NCI-H187 (cell line): ENCODE measurements at regions not wholly inside any gene's neighbourhood (a gene's known extent, or its start where the extent isn't known, plus 50 kb on each side); places are given as distances from the start of the nearest gene placed in this dataset.
"Not testable (repeated sequence)": the region's sequence is repeated elsewhere in the genome, so short reads cannot be mapped to it uniquely, and the experiment has no call there.

Experiments used
- DNase-seq, 2 experiments: peaks; one replicate each; lab custom pipeline; 2025; lab: John Stamatoyannopoulos, UW

- DNase-seq, result no peak
Measured at GRCh38 chr7:130849604-130850003, 115.6 kb upstream of the KLF14 start.

DNA sequence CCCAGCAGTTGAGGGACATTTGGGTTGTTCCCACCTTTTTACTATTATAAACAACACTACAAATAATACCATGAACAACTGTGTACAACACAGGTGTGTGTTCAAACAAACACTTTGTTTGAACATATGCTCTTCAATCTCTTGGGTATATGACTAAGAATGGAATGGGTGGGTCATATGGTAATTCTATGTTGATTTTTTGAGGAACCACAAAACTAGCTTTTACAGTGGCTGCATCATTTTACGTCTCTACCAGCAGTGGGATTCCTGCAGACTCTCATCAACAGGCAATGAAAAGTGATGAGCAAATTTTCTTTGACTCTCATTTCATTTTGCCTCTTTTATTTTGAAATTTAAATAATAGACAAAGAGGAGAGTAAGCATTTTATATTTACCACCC, 116.9 kb upstream of the KLF14 start:
- DNase-seq, result no peak

DNA sequence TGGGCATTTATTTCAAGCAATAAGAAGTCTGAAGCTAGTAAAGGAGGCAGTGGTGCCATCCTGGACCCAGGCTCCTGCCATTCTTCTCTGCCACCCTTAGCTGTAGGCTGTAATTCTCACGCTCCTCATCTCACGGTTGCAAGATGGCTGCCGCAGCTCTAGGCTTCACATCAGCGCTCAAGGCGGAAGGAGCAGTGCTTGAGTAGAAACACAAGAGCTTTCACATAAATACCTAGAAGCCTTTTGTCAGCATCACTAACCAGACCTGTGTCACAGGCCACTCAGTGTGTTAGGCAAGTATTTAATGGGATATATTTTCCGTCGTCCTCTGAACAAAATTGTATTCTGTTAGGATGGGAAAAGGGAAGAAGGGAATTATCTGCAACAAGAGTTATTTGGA, 118.9 kb upstream of the KLF14 start:
- DNase-seq, result no peak

DNA sequence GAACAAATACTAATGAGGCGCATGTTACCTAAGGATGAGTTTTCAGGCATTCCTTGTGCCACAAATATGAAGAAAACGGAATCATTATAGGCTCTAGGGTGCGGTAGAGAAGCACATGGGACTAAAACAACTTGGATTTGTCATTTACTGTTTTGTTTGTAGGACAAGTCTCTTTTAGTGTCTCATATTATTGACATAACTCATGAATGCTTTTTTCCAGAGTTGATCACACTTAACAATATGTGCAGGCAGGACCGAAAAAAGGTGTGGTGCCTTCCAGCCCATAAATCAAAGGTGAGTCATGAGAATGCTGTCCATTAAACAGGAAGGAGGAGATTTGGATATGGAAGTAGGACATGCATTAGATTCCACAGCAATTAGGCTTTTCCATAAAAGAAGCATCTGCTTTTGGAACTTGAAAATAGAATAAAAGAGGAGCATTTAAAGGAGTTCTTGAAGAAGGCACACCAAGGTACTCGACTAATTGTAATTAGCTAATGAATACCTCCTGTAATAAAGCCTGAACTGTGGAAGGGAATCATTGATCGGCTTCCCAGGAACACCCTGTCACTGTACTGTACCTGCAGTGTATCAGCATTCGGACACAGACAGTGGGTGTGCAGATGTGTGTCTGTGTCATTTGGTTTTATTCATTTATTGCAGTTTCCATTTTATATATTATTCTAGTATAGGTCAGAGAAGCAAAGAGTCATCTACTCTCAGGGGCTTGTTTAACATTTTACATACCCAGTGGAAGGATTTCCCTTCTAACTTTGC, 119.7 kb upstream of the KLF14 start:
- no peak for DNase-seq

DNA sequence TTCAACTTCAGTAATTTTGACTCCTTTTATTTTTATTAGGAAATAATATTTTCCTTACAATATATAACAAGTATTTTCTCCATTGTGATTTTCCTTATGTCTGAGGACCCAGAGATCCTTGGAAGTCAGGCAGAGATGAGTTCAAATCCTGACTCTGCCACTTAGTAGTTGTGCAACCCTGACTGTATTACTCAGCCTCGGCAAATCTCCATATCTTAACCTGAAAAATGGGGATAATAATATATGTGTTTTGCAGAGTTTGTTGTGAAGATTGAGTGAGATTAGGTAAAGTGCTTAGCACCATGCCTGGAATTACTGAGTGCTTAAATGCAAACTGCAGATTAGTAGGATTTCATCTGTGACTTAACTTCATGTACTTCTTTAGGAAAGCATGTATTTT, 120.5 kb upstream of the KLF14 start:
- no peak for DNase-seq

DNA sequence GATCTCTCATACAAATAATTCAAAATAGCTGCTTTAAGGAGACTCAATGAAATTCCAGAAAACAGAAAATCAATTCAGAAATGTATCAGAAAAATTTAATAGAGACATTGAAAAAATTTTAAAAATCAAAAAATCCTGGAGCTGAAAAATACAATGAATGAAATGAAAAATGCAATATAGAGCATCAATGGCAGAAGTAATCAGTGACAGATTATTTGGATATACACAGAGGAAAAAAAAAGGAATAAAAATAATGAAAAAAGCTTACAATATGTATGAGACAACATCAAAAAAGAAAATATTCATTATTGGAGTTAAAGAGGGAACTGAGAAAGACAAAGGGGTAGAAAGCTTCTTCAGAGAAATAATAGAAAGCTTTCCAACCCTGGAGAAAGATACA, 122.9 kb upstream of the KLF14 start:
- no peak for DNase-seq

DNA sequence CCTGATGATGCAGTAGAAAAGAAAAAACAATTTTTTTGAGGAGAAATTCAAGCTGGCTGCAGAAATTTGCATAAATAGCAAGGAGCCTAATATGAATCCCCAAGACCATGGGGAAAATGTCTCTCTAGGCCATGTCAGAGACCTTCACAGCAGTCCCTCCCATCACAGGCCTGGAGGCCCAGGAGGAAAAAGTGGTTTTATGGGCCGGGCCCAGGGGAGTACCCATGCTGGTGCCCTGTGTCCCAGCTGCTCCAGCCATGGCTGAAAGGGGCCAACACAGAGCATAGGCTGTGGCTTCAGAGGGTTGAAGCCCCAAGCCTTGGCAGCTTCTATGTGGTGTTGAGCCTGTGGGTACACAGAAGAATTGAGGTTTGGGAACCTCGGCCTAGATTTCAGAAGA, 126.8 kb upstream of the KLF14 start:
- not testable (repeated sequence) for DNase-seq

DNA sequence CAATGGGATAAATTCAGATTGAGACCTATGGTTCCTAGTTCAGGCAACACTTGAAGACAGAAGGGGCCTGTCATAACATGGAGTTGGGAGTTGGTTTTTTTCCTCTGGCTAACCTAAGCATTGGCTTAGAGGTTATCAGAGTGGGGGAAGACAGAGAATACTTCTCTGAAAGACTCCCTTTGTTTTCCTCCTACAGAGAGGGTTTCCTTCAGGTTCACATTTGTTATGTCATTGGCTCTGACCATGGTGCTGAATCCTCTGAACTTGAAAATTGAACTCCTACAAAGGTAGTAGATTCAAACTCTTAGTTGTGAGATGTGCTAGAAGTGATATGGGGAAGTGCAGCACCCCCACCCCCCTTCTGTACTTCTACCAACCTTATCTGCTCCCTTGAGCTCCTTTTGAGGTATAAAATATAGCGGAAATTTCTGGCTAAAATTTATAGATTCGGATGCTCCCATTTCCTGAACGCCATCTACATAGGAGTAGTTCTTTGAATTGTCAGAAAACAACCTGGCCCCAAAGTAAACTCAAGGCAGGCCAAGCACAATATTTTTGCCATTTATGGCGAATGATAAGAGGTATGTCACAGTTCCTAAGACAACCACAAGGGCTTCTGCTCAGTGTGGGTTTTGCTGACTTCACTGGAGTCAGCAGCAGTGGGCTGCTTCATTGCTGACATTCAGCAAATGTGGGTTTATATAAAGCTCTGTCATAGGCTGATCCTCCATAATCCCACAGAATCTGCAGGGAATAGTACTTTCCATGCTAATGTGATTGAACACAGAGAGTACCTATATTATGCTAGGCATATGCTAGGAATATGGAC, 131.6 kb upstream of the KLF14 start:
- DNase-seq, result no peak

GRCh38 chr7:130867039-130867438, 133.0 kb upstream of the KLF14 start:
- DNase-seq, result no peak

DNA sequence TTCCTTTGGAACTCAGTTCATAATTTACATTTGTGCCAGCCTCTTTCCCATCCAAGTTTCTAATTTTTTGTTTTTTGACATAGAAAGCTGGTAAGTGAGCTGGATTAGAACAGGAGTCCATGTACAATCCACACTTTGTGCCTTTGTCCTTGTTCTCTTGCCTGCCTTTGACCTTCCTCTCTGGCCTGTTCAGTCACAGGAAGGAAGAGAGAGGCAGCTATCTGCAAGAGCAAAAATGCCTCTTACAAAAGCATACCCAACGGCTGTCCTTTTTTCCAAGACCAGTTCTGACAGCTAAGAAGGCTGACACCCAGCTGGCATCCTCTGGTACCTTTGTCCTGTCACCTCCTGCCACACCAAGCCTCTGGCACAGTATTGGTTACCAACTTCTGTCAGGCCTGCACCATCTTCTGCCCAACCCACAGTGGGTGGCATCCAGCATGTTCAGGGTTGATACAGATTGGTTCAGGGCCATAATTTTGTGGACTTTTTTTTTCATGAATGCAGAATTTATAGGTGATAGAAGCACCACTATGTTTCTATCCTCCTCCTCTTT, 133.7 kb upstream of the KLF14 start:
- DNase-seq, result no peak

GRCh38 chr7:130868139-130868538, 134.1 kb upstream of the KLF14 start:
- DNase-seq, result no peak

- DNase-seq, result no peak
Measured at GRCh38 chr7:130869918-130870317, 135.9 kb upstream of the KLF14 start.

DNA sequence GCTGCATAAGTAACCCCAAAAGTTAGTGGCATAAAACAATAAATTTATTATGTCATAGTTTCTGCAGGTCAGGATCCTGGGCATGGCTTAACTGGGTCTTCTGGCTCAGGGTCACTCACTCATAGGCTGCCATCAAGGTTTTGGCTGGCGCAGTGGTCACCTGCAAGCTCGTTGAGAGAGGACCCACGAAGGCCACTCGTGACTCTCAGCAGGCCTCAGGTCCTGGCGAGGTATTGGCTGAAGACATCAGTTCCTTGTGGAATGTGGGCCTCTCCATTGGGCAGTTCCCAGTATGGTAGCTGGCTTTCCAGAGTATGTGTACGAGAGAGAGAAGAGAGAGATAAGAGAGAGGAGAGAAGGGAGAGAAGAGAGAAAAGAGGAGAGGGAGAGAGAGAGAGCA, 138.3 kb upstream of the KLF14 start:
- DNase-seq, result no peak

- DNase-seq, result no peak
Measured at GRCh38 chr7:130872756-130873448, 138.9 kb upstream of the KLF14 start.

DNA sequence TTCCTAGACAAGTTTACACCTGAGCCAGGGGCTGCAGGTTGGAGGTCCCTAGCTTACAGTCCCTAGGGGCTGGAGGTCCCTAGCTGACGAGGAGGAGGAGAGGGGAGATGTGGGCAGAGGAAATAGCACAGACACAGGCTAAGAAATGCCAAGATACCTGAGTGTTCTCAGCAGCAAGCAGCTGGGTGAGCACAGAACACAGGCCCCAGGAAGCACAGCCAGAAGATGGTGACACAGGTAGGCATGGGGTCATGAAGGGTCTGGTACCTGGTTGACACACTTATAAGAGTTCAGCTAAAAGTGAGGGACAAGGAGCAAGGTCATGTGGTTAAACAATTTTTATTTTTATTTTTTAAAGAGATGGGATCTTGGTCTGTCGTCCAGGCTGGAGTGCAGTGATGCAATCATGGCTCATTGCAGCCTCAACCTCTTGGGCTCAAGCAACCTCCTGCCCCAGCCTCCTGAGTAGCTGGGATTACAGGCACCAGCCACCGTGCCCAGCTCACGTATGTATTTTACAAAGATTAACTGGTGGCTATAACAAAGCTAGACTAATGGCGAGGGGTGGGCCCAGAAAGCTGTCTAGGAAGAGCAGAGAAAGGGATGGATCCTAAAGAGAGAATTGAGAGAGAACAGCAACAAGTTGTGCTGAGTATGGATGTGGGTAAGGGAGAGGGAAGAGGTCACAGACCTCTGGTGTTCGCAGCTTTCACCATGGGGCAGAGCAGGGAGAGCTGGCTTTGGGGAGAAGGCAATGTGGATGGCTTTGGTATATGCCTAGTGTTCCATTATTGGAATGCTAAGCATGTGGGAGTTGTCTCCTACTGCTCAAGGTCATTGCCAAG, 140.3 kb upstream of the KLF14 start:
- no peak for DNase-seq

DNA sequence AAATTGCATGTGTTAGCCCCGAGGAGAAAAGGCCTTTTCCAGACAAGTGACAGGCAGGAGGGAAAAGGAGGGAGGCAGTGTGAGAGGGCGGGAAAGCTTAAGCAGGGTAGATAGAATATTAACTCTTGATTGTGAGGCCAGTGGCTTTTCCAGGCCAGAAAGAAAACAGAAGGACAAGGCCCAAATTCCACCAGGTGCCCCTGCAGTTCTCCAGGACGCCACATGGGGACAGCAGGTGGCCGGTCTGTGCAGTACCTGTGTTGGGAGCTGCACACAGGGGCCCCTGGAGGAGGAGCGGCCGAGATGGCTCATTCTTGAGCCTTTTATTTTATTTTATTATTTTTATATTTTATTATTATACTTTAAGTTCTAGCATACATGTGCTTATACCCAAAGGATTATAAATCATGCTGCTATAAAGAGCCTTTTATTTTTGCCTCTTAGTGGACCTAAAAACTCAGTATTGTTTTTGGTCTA, 141.3 kb upstream of the KLF14 start:
- DNase-seq, result no peak

GRCh38 chr7:130875901-130876300, 141.9 kb upstream of the KLF14 start:
- no peak for DNase-seq

- no peak for DNase-seq
Measured at GRCh38 chr7:130877236-130877990, 143.4 kb upstream of the KLF14 start.

DNA sequence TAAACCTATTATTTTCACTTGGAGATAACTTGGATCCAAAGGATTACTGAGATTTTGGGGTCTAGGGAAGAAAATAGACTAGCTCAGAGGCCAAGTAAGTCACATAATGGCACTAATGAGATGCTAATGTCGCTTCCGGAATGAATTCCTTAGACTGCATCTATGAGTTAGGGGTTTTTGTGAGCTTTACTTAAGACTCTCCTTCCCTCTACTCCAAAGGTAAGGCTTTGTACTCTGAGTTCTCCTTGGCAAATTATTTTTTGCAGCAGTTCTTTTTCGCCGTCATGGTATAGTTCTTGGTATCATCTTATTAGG, 143.9 kb upstream of the KLF14 start:
- no peak for DNase-seq

DNA sequence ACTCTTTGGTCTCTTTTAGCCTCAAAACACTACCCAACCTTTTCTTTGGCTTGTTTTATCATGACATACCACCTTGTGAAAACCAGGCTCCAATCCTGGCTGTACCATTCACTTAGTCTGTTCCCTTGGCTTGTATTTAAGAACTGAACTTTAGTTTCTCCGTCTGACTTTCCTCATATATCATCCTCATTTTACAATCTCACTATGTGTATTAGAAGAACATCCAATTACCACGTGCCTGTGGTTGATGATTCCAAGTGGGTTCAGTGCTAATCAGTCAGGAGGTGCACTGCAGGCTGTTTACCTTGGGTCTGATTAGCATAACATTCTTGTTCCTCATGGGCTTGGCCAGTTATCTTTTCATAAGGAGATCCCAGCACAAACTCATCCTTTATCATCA, 144.8 kb upstream of the KLF14 start:
- DNase-seq, result no peak

- DNase-seq, result no peak
Measured at GRCh38 chr7:130879191-130879590, 145.2 kb upstream of the KLF14 start.
